ENCODE measurements at regions not wholly inside any gene's neighbourhood (a gene's known extent, or its start where the extent isn't known, plus 50 kb on each side); places are given as distances from the start of the nearest gene placed in this dataset.

DNA sequence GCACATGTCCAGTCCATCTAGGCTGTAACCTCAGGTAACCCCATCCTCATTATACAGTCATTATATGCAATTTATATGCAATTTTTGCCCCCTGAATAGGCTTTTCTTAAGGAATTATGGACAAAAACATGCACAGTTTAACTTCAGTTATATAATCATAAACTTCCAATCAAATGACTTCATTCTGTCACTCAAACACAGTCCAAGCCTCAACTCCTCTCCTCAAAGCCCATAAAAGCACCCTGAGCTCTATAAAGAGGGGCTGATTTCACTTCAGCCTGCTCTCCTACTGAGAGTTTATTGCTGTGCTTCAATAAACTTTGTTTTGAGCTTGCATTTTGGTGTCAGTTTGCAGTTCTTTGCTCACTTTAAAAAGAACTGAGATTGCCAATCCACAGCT, 1805.5 kb downstream of the BRINP3 start:
- Histone ChIP-seq H3F3A (replicated peaks; ENCODE audit: low read depth) (no peaks in the 10 kb centered on the region), H2AFZ (no peak overlapping the region), H4K20me1 (replicated peaks; ENCODE audit: insufficient read depth) (no peaks in the 10 kb centered on the region), H3K36me3 (ENCODE audit: insufficient read depth) (no peaks in the 10 kb centered on the region), H3K4me3 (no peak overlapping the region), H3K9me2 (ENCODE audit: insufficient read depth) (peaks cover 30% of the 10 kb centered on the region), H3K4me1 (ENCODE audit: insufficient read depth) (peaks cover 13% of the 10 kb centered on the region), H3K79me2 (replicated peaks; ENCODE audit: insufficient read depth) (no peaks in the 10 kb centered on the region), H3K27ac (ENCODE audit: low read depth) (no peak overlapping the region), H3K4me2 (no peak overlapping the region), H3K27me3 (ENCODE audit: insufficient read depth) (no peaks in the 10 kb centered on the region)
- ATAC-seq, result no peak
- peaks cover 3% of the 10 kb centered on the region for H3K27me3 Mint-ChIP-seq (ENCODE audit: insufficient read depth, low read depth, poor library complexity)
- H3K9me3 Mint-ChIP-seq, result peaks cover 3% of the 10 kb centered on the region
- DNase-seq (ENCODE audit: low spot score), result no peak
- TF ChIP-seq EZH2phosphoT487 (IDR thresholded peaks at IDR 0.05; ENCODE audit: unreplicated experiment) (no peak), ZNF331 (CRISPR knock-in tag; IDR thresholded peaks at IDR 0.05; ENCODE audit: low read depth) (no peak), NANOG (IDR thresholded peaks at IDR 0.05; ENCODE audit: borderline replicate concordance) (no peak), CREB1 (CRISPR knock-in tag; IDR thresholded peaks at IDR 0.05; ENCODE audit: low read depth) (no peak), ZNF114 (CRISPR knock-in tag; IDR thresholded peaks at IDR 0.05) (no peak), EZH2 (IDR thresholded peaks at IDR 0.05; ENCODE audit: low read depth, unreplicated experiment) (no peak), JUNB (IDR thresholded peaks at IDR 0.05; ENCODE audit: unreplicated experiment) (no peak), STAT1 (IDR thresholded peaks at IDR 0.05; ENCODE audit: unreplicated experiment) (no peak), POLR2AphosphoS5 (IDR thresholded peaks at IDR 0.05; ENCODE audit: low read depth) (no peak)
- TF ChIP-seq, protein P1, sequence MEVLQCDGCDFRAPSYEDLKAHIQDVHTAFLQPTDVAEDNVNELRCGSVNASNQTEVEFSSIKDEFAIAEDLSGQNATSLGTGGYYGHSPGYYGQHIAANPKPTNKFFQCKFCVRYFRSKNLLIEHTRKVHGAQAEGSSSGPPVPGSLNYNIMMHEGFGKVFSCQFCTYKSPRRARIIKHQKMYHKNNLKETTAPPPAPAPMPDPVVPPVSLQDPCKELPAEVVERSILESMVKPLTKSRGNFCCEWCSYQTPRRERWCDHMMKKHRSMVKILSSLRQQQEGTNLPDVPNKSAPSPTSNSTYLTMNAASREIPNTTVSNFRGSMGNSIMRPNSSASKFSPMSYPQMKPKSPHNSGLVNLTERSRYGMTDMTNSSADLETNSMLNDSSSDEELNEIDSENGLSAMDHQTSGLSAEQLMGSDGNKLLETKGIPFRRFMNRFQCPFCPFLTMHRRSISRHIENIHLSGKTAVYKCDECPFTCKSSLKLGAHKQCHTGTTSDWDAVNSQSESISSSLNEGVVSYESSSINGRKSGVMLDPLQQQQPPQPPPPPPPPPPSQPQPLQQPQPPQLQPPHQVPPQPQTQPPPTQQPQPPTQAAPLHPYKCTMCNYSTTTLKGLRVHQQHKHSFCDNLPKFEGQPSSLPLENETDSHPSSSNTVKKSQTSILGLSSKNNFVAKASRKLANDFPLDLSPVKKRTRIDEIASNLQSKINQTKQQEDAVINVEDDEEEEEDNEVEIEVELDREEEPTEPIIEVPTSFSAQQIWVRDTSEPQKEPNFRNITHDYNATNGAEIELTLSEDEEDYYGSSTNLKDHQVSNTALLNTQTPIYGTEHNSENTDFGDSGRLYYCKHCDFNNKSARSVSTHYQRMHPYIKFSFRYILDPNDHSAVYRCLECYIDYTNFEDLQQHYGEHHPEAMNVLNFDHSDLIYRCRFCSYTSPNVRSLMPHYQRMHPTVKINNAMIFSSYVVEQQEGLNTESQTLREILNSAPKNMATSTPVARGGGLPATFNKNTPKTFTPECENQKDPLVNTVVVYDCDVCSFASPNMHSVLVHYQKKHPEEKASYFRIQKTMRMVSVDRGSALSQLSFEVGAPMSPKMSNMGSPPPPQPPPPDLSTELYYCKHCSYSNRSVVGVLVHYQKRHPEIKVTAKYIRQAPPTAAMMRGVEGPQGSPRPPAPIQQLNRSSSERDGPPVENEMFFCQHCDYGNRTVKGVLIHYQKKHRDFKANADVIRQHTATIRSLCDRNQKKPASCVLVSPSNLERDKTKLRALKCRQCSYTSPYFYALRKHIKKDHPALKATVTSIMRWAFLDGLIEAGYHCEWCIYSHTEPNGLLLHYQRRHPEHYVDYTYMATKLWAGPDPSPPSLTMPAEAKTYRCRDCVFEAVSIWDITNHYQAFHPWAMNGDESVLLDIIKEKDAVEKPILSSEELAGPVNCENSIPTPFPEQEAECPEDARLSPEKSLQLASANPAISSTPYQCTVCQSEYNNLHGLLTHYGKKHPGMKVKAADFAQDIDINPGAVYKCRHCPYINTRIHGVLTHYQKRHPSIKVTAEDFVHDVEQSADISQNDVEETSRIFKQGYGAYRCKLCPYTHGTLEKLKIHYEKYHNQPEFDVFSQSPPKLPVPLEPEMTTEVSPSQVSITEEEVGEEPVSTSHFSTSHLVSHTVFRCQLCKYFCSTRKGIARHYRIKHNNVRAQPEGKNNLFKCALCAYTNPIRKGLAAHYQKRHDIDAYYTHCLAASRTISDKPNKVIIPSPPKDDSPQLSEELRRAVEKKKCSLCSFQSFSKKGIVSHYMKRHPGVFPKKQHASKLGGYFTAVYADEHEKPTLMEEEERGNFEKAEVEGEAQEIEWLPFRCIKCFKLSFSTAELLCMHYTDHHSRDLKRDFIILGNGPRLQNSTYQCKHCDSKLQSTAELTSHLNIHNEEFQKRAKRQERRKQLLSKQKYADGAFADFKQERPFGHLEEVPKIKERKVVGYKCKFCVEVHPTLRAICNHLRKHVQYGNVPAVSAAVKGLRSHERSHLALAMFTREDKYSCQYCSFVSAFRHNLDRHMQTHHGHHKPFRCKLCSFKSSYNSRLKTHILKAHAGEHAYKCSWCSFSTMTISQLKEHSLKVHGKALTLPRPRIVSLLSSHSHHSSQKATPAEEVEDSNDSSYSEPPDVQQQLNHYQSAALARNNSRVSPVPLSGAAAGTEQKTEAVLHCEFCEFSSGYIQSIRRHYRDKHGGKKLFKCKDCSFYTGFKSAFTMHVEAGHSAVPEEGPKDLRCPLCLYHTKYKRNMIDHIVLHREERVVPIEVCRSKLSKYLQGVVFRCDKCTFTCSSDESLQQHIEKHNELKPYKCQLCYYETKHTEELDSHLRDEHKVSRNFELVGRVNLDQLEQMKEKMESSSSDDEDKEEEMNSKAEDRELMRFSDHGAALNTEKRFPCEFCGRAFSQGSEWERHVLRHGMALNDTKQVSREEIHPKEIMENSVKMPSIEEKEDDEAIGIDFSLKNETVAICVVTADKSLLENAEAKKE (CRISPR knock-in tag; IDR thresholded peaks at IDR 0.05), result no peak
- TF ChIP-seq, protein P2, sequence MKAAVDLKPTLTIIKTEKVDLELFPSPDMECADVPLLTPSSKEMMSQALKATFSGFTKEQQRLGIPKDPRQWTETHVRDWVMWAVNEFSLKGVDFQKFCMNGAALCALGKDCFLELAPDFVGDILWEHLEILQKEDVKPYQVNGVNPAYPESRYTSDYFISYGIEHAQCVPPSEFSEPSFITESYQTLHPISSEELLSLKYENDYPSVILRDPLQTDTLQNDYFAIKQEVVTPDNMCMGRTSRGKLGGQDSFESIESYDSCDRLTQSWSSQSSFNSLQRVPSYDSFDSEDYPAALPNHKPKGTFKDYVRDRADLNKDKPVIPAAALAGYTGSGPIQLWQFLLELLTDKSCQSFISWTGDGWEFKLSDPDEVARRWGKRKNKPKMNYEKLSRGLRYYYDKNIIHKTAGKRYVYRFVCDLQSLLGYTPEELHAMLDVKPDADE (IDR thresholded peaks at IDR 0.05), result no peak
- TF ChIP-seq, protein P3, sequence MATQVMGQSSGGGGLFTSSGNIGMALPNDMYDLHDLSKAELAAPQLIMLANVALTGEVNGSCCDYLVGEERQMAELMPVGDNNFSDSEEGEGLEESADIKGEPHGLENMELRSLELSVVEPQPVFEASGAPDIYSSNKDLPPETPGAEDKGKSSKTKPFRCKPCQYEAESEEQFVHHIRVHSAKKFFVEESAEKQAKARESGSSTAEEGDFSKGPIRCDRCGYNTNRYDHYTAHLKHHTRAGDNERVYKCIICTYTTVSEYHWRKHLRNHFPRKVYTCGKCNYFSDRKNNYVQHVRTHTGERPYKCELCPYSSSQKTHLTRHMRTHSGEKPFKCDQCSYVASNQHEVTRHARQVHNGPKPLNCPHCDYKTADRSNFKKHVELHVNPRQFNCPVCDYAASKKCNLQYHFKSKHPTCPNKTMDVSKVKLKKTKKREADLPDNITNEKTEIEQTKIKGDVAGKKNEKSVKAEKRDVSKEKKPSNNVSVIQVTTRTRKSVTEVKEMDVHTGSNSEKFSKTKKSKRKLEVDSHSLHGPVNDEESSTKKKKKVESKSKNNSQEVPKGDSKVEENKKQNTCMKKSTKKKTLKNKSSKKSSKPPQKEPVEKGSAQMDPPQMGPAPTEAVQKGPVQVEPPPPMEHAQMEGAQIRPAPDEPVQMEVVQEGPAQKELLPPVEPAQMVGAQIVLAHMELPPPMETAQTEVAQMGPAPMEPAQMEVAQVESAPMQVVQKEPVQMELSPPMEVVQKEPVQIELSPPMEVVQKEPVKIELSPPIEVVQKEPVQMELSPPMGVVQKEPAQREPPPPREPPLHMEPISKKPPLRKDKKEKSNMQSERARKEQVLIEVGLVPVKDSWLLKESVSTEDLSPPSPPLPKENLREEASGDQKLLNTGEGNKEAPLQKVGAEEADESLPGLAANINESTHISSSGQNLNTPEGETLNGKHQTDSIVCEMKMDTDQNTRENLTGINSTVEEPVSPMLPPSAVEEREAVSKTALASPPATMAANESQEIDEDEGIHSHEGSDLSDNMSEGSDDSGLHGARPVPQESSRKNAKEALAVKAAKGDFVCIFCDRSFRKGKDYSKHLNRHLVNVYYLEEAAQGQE (IDR thresholded peaks at IDR 0.05; ENCODE audit: unreplicated experiment), result no peak
- TF ChIP-seq, protein P4, sequence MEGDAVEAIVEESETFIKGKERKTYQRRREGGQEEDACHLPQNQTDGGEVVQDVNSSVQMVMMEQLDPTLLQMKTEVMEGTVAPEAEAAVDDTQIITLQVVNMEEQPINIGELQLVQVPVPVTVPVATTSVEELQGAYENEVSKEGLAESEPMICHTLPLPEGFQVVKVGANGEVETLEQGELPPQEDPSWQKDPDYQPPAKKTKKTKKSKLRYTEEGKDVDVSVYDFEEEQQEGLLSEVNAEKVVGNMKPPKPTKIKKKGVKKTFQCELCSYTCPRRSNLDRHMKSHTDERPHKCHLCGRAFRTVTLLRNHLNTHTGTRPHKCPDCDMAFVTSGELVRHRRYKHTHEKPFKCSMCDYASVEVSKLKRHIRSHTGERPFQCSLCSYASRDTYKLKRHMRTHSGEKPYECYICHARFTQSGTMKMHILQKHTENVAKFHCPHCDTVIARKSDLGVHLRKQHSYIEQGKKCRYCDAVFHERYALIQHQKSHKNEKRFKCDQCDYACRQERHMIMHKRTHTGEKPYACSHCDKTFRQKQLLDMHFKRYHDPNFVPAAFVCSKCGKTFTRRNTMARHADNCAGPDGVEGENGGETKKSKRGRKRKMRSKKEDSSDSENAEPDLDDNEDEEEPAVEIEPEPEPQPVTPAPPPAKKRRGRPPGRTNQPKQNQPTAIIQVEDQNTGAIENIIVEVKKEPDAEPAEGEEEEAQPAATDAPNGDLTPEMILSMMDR (conservative IDR thresholded peaks at IDR 0.05; ENCODE audit: low read depth in 2 of 2), result no peak
- H3K36me3 Mint-ChIP-seq (ENCODE audit: low read depth), result peaks cover 21% of the 10 kb centered on the region; the same call in 2 of the 3 replicates
- H3K27ac Mint-ChIP-seq, result no peak overlapping the region
- H3K4me3 Mint-ChIP-seq, result no peak overlapping the region
- peaks cover 19% of the 10 kb centered on the region for H3K4me1 Mint-ChIP-seq

Measured in GM23338 (cell line).